Gastroesophageal sphincter (tissue), 3 donors: ENCODE measurements at regions not wholly inside any gene's neighbourhood (a gene's known extent, or its start where the extent isn't known, plus 50 kb on each side); places are given as distances from the start of the nearest gene placed in this dataset.

Experiments used
- CTCF ChIP-seq, 4 experiments: fragments of 200-600 bp in 2 of 4; fragments of 450-650 bp in 2 of 4; sonication (generic) in 1 of 4; IDR thresholded peaks; one replicate each; pipeline ENCODE4 v1.5.1; 2017 to 2019; ENCODE audit warnings: antibody characterized with exemption in 4 of 4, mild to moderate bottlenecking in 2 of 4, moderate library complexity in 2 of 4
- EP300 ChIP-seq: sonication (generic); formaldehyde crosslinking; IDR thresholded peaks from one replicate; pipeline ENCODE4 v1.6.1; 2017; ENCODE audit warnings: antibody characterized with exemption, mild to moderate bottlenecking
- POLR2A ChIP-seq, 2 donors: fragments of 450-650 bp; IDR thresholded peaks; one replicate each; pipeline ENCODE4 v1.6.1; 2017; ENCODE audit warnings: antibody characterized with exemption in 2 of 2, mild to moderate bottlenecking in 2 of 2, moderate library complexity in 1 of 2
- POLR2AphosphoS5 ChIP-seq: sonication (generic); formaldehyde crosslinking; IDR thresholded peaks from one replicate; pipeline ENCODE4 v1.6.1; 2017; ENCODE audit warnings: antibody characterized with exemption

- no peak for TF ChIP-seq CTCF (IDR thresholded peaks at IDR 0.05)
- TF ChIP-seq POLR2A (IDR thresholded peaks at IDR 0.05): no peak
- no peak for TF ChIP-seq POLR2AphosphoS5
- TF ChIP-seq EP300: no peak
These were observed 192.9 kb upstream of the SLC27A6 start for GRCh38 chr5:128772356-128772755.
